HG03066 (cell line): ENCODE measurements at regions not wholly inside any gene's neighbourhood (a gene's known extent, or its start where the extent isn't known, plus 50 kb on each side); places are given as distances from the start of the nearest gene placed in this dataset.

Source experiments
- ATAC-seq: cut with Tn5 transposase; IDR thresholded peaks from one replicate; pipeline ENCODE4 v1.9.1; 2021; ENCODE audit warnings: low read depth; ENCODE audit not compliant: unreplicated experiment

DNA sequence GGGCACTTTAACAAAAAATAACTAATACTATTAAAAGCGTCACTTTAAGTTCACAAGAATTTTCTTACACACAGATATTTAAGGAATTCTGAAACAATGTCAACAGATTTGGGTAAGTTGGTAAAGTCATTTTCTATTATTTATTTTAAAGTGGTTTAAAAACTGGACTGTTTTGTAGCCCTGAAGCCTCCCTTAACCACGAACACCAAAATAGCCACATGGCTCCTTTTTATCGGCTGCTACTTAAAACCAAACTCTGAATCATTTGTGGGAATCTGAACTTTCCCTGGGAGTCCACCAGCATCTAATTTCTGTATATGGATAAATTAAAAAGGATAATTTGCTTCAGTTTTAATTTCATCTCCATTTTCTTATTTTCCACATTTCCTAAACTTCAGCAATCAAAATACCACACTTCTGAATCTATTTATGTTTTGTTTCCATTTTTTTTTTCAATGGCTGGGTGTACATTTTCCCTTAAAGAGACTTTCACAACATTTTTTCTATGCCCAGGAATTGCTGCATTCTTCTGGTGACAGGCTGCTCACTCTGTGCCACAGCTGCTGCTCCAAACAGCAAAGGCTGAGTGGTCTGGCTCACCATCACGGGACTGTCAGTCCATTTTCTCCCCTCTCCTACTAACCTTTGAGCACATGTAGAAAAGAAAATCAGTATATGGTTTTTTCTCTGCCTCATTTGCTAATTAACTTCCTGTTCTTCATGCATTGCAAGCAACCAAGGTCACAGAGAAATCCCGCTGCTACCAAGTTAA is 255.5 kb upstream of the KCNJ16 start:
- ATAC-seq: no peak

- ATAC-seq: no peak
Observed at GRCh38 chr17:69820876-69821473, 254.1 kb upstream of the KCNJ16 start.

GRCh38 chr17:69822314-69822875 is 252.6 kb upstream of the KCNJ16 start:
- no peak for ATAC-seq

- no peak for ATAC-seq
Observed at GRCh38 chr17:69828087-69828486, 246.9 kb upstream of the KCNJ16 start.

DNA sequence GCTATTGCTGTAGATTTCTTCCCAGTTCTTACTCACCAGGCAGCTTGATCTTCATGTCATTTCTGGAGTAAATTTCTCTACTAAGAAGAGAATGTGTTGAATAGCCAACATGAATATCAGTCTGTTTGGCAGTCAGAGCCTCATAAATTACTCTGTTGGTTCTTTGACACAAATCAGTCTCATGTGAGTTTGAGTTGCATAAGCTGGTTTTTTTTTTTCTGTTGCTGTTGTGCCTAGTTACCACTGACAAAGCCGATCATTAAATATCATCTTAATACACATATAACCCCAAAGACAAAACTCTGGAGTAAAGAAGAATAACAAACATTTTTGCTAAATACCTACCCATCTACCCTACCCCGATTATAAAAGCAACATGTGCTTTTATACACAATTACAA is 240.5 kb upstream of the KCNJ16 start:
- no peak for ATAC-seq

DNA sequence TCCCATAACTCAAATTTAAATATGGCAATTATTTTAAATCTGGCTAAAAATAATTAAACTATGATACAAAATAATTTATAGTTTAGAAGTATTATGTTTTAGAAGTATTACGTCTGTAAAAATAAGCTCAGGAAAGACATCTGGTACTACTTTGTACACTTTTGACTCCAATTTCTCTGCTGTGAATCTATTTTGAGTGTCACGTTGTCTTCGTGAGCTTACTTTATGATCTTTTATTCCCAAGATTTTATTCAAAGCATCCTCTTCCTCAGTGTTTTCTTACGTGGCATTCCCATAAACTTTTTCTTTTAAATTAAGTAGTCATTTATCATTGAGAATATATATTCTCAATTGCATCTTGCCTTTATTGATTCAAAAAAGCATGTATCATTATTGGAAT is 223.3 kb upstream of the KCNJ16 start:
- no peak for ATAC-seq

GRCh38 chr17:69853541-69854224 is 221.3 kb upstream of the KCNJ16 start:
- no peak for ATAC-seq

GRCh38 chr17:69854225-69854780 is 220.7 kb upstream of the KCNJ16 start:
- no peak for ATAC-seq

- ATAC-seq: no peak
Observed at GRCh38 chr17:69856946-69857345, 218.1 kb upstream of the KCNJ16 start.

GRCh38 chr17:69857412-69857835 is 217.6 kb upstream of the KCNJ16 start:
- no peak for ATAC-seq

DNA sequence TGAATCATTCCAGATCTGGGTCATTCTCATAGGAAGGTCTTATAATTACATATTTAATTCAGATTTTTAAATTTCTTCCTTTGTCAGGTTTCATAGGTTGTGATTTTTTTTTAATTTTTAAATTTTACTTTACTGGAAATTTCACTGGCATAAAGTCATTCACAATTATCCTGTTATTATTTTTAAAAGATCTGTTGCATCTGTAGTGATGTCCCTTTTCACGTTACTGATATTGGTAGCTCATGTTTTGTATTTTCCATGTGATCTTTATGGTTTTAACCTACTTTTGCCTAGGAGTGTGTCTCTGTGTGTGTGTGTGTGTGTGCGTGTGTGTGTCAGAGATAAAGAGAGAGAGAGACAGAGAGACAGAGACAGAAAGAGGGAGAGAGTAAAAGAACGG is 216.6 kb upstream of the KCNJ16 start:
- no peak for ATAC-seq

- no peak for ATAC-seq
Observed at GRCh38 chr17:69860142-69860680, 214.8 kb upstream of the KCNJ16 start.

GRCh38 chr17:69864462-69864861 is 210.6 kb upstream of the KCNJ16 start:
- no peak for ATAC-seq

DNA sequence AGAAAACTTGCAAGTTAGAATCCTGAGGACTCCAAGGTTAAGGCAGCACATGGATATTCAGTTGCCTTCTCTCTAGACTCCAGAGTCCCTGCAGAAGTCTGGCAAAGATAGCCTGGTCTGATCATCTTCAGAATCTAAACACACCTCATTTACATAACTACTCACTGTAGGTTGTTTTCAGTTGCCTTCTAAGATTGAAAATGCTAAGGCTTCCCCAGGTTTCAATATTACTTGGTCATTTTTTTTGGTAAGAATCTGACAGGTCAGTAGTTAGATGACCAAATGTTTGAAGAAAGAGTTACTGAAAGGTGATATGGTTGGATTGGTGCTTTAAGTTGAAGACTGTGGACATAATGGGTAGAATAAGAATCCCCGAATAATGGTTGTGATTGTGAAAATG is 205.4 kb upstream of the KCNJ16 start:
- peak; percentile 82 for ATAC-seq

GRCh38 chr17:69870091-69870530 is 204.9 kb upstream of the KCNJ16 start:
- ATAC-seq: peak; percentile 45

GRCh38 chr17:69870751-69871199 is 204.2 kb upstream of the KCNJ16 start:
- ATAC-seq: no peak

- ATAC-seq: no peak
Observed at GRCh38 chr17:69871318-69871717, 203.7 kb upstream of the KCNJ16 start.

DNA sequence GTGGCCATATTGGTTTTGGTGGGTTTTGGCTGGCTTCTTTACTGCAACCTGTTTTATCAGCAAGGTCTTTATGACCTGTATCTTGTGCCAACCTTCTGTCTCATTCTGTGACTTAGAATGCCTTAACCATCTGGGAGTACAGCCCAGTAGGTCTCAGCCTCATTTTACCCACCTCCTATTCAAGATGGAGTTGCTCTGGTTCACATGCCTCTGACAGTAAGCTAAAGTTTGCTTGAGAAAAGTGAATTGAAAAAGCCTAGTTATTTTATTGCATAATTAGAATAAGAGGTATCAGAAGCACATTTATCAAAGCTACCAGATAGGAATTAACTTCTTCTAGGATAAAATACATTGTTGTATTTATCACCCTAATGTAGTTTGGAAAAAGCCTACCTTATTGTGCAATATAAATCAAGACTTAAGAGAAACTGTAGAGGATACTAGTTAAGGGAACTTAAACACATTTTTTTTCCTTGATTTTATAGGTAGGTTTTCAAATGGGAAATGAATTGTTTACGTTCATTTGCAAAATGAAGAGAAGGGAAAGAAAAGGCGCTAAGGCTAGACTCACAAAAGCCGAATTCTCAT is 202.3 kb upstream of the KCNJ16 start:
- ATAC-seq: no peak

GRCh38 chr17:69874175-69874670 is 200.8 kb upstream of the KCNJ16 start:
- no peak for ATAC-seq

- ATAC-seq: no peak
Observed at GRCh38 chr17:69876757-69877156, 198.3 kb upstream of the KCNJ16 start.
